Activated naive CD8-positive, alpha-beta T cell treated with anti-CD3 and anti-CD28 coated beads, Interleukin-2, amount 50 U/mL, for 16 hours (primary cell): ENCODE measurements at regions not wholly inside any gene's neighbourhood (a gene's known extent, or its start where the extent isn't known, plus 50 kb on each side); places are given as distances from the start of the nearest gene placed in this dataset.

Source experiments
- DNase-seq: peaks from one replicate; pipeline ENCODE4 v3.0.0-alpha.2; 2020; ENCODE audit warnings: low read depth, low spot score

GRCh38 chr2:239590995-239591915 lies 190.4 kb upstream of the HDAC4 start:
- no peak for DNase-seq

GRCh38 chr2:239590276-239590675 lies 189.5 kb upstream of the HDAC4 start:
- no peak for DNase-seq

GRCh38 chr2:239589833-239590232 lies 189.0 kb upstream of the HDAC4 start:
- no peak for DNase-seq

- DNase-seq: no peak
These were observed 188.5 kb upstream of the HDAC4 start for GRCh38 chr2:239589270-239589825.

- no peak for DNase-seq
These were observed 187.8 kb upstream of the HDAC4 start for GRCh38 chr2:239588451-239589269.

- no peak for DNase-seq
These were observed 187.0 kb upstream of the HDAC4 start for GRCh38 chr2:239587841-239588240.

- DNase-seq: no peak
These were observed 186.5 kb upstream of the HDAC4 start for GRCh38 chr2:239587311-239587731.

GRCh38 chr2:239586651-239587310 lies 186.0 kb upstream of the HDAC4 start:
- no peak for DNase-seq

GRCh38 chr2:239585422-239585821 lies 184.6 kb upstream of the HDAC4 start:
- DNase-seq: no peak

GRCh38 chr2:239584986-239585385 lies 184.2 kb upstream of the HDAC4 start:
- DNase-seq: no peak

GRCh38 chr2:239583879-239584859 lies 183.3 kb upstream of the HDAC4 start:
- no peak for DNase-seq

- no peak for DNase-seq
These were observed 182.5 kb upstream of the HDAC4 start for GRCh38 chr2:239583171-239583878.

GRCh38 chr2:239582476-239582875 lies 181.7 kb upstream of the HDAC4 start:
- no peak for DNase-seq

GRCh38 chr2:239581352-239581901 lies 180.6 kb upstream of the HDAC4 start:
- no peak for DNase-seq

GRCh38 chr2:239580199-239580527 lies 179.3 kb upstream of the HDAC4 start:
- no peak for DNase-seq

GRCh38 chr2:239579524-239580198 lies 178.8 kb upstream of the HDAC4 start:
- no peak for DNase-seq

GRCh38 chr2:239579081-239579480 lies 178.3 kb upstream of the HDAC4 start:
- no peak for DNase-seq

GRCh38 chr2:239578381-239578780 lies 177.6 kb upstream of the HDAC4 start:
- DNase-seq: no peak

GRCh38 chr2:239577935-239578334 lies 177.1 kb upstream of the HDAC4 start:
- DNase-seq: no peak
